AG10803 (cell line): ENCODE measurements at regions not wholly inside any gene's neighbourhood (a gene's known extent, or its start where the extent isn't known, plus 50 kb on each side); places are given as distances from the start of the nearest gene placed in this dataset.

Experiments used
- DNase-seq: peaks from one replicate; pipeline ENCODE4 v3.0.0; 2010; ENCODE audit warnings: low read depth
- H3K4me3 ChIP-seq: 2 replicates; pipeline ENCODE4 v1.5.1; 2011; ENCODE audit warnings: mild to moderate bottlenecking, low read length, control low read depth
- TF ChIP-seq, protein P1 (sequence below): conservative IDR thresholded peaks from 2 replicates; pipeline ENCODE4 v1.5.1; 2011; ENCODE audit warnings: mild to moderate bottlenecking, low read length, control low read depth, inconsistent platforms

DNA sequence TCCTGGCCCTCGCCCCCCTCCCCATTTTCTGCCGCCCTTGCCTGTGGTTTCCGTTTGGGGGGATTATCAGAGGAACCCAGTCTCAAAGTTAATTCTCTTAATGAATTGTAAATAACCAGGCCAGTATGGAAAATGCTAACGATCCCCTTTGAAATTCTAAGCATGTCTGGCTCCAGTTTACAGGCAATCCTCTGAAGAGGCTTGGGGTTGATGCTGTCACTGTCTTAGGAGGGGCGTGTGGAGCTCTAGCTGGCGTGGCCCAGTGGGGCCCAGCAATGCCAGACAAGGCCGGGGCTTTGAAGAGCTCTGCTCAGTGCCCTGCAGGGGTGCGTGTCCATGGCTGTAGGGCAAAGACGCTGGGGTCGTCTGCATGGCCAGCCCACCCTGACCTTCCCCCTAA is 164.6 kb downstream of the CYLD start:
- TF ChIP-seq, protein P1, sequence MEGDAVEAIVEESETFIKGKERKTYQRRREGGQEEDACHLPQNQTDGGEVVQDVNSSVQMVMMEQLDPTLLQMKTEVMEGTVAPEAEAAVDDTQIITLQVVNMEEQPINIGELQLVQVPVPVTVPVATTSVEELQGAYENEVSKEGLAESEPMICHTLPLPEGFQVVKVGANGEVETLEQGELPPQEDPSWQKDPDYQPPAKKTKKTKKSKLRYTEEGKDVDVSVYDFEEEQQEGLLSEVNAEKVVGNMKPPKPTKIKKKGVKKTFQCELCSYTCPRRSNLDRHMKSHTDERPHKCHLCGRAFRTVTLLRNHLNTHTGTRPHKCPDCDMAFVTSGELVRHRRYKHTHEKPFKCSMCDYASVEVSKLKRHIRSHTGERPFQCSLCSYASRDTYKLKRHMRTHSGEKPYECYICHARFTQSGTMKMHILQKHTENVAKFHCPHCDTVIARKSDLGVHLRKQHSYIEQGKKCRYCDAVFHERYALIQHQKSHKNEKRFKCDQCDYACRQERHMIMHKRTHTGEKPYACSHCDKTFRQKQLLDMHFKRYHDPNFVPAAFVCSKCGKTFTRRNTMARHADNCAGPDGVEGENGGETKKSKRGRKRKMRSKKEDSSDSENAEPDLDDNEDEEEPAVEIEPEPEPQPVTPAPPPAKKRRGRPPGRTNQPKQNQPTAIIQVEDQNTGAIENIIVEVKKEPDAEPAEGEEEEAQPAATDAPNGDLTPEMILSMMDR = no peak
- DNase-seq = no peak
- no peak overlapping the region for H3K4me3 ChIP-seq

DNA sequence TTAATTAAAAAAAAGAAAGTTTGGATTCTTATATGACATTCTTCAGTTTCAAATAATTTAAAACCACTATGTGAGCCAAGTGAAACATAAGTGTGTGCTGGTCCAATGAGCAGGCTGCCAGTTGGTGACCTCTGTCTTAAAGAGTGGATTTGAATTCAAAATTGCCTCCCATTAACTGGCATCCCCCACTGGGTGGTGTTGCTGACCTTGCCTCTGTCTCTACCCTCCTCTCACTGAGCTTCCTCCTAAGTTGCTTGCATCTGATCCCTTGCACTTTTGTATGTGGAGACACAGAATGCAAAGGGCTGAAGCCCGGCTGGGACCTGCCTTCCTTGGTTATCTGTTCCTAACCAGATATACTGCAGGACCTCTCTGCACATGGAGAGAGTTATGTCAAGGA is 160.6 kb downstream of the CYLD start:
- TF ChIP-seq, protein P1 = no peak
- no peak overlapping the region for H3K4me3 ChIP-seq
- DNase-seq = no peak

DNA sequence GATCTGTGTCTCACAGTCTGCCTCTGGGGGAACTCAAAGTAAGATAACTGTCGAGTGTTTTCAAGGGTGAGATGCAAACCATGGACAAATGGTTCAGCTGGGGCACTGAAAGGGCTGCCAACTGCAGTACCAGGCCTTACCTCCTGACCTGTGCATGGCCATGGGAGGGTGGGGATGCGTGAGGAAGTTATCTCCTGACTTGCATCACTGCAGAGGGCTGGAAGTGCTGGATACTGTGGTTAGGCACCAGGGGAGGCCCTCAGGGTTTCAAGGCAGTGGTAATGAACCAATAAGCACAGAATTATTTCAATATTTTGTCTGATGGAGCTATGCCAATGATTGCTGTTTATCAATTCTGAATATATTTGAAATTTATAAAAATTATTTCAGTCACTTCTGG is 159.2 kb downstream of the CYLD start:
- no peak for DNase-seq
- TF ChIP-seq, protein P1 = no peak
- H3K4me3 ChIP-seq = no peak overlapping the region

DNA sequence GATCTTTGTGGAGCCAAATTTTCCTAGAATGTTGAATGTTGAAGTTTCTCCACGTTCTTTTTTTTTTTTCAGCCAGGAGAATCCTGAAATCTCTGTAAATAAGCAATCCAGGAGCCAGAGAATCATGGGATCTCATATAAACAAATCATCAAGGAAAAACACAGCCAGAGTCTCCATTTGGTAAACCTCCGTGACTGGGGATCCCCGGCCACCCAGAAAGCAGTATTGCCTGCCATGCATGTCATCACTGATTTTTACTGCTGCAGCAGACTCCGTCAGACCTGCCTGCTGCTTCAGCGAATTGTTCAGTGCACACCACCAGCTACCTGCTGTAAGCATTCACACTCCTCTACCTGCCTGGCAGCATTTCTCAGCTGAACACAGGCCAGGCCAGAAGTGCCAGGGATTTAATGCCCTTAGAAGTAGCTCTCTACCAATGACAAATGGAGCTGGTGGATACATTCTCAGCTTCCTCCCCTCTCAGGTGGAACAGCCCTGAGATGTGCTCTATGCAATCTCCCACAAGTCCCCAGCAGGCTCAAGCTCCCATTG is 158.6 kb downstream of the CYLD start:
- TF ChIP-seq, protein P1 = no peak
- no peak overlapping the region for H3K4me3 ChIP-seq
- DNase-seq = no peak

DNA sequence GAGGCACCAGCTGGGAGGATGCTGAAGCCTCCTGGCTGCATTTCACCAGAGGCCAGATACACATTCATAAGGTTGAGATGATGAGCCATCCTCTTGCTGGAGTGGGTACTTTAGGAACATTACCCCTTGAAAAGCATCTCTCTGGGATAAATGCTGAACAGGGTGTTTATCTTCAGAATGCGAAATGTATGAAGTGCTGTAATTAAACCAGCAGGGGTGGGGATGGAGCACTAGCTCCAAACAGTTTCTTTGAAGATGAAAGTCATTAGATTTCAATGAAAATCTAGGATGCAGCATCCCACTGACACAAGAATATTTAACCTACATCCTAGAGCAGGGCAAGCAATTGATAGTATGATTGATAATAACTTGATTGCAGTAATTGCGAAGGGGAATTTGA is 158.1 kb downstream of the CYLD start:
- DNase-seq = no peak
- H3K4me3 ChIP-seq = no peak overlapping the region
- TF ChIP-seq, protein P1 = no peak

DNA sequence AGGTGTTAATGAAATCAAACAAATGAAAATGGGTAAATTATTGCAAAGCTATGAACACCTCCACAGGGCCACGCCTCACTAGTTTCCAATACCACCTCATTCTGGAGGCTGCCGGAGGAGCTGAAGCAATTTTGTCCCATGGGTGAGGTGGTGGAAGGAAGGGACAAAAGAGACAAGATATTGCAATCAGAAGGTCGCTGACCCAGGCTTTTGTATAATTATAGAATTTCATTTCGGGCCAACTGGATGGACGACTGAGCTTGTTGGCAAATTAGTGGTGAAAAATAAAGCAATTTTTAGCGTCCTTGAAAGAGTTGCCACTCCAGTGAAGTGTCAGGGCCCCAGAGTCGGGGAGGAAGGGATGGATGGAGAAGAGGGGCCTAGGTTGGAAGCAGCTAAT is 147.9 kb downstream of the CYLD start:
- TF ChIP-seq, protein P1 = no peak
- no peak overlapping the region for H3K4me3 ChIP-seq
- no peak for DNase-seq

DNA sequence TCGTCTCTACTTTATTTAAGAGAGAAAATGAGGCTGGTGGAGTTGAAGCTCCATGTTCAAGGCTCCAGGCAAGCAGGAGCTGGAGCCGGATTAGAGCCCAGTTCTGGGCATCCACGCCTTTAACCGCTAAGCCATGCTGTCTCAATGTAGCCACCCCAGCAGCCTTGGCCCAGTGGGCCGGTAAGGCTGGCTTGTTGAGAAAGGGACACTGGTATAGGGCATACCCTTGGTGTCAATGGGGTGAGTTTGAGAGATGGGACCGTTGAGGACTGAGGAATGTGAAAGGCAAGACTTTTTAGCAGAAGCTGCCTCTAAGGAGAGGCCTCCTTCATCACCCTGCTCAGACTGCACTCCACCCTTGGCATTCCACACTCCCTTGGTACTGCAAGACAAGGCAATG is 147.4 kb downstream of the CYLD start:
- no peak for DNase-seq
- no peak overlapping the region for H3K4me3 ChIP-seq
- TF ChIP-seq, protein P1 = no peak
